OCI-LY1 (cell line): ENCODE measurements at regions not wholly inside any gene's neighbourhood (a gene's known extent, or its start where the extent isn't known, plus 50 kb on each side); places are given as distances from the start of the nearest gene placed in this dataset.

Experiments used
- EZH2 ChIP-seq: fragments of 200-600 bp; sonication (generic), shearing (Covaris generic); IDR thresholded peaks from 2 replicates; pipeline ENCODE4 v1.8.0; 2017; ENCODE audit warnings: borderline replicate concordance, mixed run types, mild to moderate bottlenecking, antibody characterized with exemption, low read length, moderate library complexity, mixed read lengths
- TF ChIP-seq, protein P1 (sequence below): fragments of 200-600 bp; sonication (generic), shearing (Covaris generic); IDR thresholded peaks from 2 replicates; pipeline ENCODE4 v1.5.1; 2017; ENCODE audit warnings: mild to moderate bottlenecking, antibody characterized with exemption, low read length, moderate library complexity, mixed read lengths

DNA sequence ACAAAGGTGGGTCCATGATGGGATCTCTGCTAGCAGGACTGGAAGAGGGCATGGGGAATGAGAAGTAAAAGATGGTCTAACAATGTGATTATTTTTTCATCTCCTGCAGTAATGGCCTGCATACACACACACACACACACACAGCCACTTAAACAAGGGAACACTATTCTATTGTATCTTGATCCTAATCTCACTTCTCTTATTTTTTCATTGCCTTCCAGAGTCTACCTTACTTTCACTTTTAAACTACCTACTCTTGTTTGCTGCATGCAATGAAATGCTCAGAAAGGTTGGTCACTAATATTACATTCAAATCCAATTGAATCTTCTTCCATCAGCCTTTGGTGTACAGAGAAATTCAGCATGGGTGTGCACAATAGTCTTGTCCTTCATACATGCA, 853.8 kb downstream of the IGSF11 start:
- TF ChIP-seq, protein P1, sequence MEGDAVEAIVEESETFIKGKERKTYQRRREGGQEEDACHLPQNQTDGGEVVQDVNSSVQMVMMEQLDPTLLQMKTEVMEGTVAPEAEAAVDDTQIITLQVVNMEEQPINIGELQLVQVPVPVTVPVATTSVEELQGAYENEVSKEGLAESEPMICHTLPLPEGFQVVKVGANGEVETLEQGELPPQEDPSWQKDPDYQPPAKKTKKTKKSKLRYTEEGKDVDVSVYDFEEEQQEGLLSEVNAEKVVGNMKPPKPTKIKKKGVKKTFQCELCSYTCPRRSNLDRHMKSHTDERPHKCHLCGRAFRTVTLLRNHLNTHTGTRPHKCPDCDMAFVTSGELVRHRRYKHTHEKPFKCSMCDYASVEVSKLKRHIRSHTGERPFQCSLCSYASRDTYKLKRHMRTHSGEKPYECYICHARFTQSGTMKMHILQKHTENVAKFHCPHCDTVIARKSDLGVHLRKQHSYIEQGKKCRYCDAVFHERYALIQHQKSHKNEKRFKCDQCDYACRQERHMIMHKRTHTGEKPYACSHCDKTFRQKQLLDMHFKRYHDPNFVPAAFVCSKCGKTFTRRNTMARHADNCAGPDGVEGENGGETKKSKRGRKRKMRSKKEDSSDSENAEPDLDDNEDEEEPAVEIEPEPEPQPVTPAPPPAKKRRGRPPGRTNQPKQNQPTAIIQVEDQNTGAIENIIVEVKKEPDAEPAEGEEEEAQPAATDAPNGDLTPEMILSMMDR = no peak
- no peak for TF ChIP-seq EZH2
